Eye (tissue), 1 donor: ENCODE measurements at regions not wholly inside any gene's neighbourhood (a gene's known extent, or its start where the extent isn't known, plus 50 kb on each side); places are given as distances from the start of the nearest gene placed in this dataset.

Source experiments
- DNase-seq: peaks from one replicate; pipeline ENCODE4 v3.0.0-alpha.2; 2015

DNA sequence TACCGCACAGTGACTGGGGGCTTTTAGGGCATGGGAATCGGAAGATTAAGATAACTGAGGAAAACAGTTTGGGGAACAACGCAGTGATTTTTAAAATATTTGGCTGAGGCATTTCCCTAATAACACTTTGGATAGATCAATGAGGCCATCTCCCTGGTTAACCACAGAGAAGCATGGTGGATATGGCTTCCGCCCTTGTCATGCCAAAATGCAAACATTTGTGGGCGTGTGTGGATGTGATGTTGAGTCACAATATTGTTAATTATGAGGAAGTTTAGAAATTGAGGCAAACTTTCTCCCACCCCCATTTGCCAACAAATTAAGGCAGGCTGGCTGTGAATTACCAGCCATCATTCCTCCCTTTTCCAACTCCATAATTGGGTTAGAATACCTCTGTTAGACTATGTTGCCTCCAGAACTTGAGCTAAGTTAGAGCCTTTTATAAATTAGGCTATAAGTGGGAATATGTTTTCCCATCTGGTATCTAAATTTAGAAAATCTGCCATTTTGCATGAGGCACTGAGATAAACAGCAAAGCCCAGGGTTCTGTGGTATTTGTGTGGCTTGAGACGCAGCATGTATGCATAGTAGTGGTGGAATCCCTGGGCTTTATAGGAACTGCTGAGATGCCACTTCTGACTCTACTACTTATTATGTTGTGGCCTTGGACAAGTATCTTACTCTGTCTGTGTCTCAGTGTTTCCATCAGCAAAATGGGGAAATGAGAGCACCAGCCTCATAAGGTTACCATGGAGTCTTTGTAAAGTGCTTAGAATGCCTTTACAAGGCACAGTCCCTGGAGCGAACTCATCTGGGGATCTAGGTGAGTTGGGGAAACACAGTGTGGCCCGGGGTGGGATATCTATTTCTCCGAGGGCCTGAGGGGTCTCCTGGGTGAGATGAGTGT lies 154.6 kb downstream of the C1orf94 start:
- DNase-seq: no peak

DNA sequence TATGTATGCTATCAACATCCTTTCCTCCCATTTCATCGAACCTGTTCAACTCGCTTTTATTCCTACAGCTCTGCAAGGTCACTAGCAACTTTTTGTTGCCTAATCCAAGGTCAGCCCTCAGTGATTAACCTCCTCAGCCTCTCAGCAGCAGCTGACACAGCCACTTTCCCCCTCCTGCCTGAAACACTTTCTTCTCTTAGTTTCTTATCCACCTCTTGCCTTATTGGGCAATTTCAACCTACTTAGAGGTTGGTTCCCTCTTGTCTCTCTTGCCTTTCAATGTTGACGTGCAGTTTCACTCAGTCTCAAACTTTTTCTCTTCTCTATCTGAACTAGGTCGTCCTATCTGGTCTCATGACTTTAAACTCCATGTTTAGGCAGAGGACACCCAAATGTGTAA lies 156.3 kb downstream of the C1orf94 start:
- DNase-seq: no peak

DNA sequence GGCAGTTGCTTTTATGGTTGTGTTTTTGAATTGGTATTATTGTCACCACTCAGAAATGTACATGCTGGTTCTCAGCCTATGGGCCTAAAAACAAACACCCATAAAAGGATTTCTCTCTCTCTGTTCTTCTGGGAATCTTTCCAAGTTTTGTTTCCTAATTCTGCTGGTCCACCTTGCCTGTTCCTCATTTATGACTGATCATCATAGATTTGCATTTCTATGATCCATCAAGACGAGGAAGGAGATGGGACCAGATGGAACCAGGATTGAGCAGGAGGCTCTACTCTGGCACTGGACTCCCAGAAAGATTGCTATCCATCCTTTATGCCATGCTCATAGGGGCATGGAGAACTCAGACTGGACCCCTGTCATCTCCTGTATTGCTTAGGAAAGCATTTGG lies 162.2 kb downstream of the C1orf94 start:
- no peak for DNase-seq

DNA sequence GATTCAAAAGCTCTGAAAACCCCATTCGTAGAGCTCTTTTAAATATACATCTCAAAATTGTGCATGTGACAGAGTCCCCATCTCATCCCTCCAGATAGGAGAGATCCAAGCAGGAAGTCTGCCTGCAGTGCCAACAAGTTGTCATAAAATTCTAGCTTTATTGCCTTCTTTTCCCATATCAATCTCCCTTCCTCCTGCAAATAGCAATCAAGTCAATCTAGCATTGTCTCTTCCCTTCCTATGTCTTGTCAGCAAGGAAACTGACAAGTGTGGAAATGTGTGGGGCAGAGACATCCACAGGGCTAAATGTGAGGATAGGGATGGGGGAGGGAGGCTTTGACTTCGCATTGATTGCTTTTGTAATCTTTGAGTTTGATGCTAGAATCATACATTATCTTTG lies 165.2 kb downstream of the C1orf94 start:
- DNase-seq: no peak

DNA sequence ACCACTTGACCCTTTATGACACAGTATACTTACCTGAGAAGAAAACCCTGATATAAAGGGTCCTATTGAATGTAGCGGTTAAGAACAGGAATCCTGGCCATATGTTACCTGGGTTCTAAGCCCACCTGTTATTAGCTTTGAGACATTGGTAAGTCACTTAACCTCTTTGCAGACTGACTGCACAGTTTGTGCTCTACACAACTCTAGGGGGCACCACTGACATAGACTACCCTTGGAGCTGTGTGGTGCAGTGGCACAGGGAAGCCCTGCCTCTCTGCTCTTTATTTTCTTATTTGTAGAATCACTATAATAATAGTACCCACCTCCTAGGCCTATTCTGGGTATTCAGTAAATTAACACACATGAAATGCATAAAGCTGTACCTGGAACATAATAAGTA lies 165.6 kb downstream of the C1orf94 start:
- no peak for DNase-seq

DNA sequence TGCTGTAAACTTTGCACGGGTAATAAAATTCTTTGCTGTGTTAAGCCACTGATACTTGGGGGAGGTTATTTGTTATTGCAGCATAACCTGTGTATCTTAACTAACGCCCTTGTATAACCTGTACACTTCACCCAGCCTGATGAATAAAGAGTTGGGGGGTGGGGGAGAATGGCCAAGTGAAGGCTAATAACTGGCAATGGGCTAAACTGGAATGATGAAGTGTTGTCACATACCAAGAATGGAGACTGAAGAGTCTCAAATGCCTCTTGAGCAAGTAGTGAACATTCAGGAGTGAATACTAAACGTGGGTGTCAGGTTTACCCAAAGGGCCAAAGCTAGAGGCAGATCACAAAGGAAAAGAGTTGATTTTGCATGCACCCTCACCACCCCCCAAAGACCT lies 169.4 kb downstream of the C1orf94 start:
- DNase-seq: no peak

DNA sequence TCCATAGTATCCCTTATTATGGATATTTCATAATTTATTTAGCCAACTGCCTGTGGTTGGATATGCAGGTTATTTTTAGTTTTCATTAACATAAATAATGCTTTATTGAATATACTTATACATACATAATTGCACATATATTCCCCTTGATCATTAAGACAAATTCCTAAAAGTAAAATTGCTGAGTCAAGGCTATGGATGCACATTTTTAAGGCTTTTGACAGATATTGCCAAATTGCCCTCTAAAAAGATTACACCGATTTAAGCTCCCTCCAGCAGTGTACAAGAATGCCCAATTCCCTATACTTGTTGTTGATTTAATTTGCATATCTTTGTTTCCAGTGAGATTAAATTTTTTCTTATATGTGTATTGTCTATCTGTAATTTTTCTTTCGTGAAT lies 176.7 kb downstream of the C1orf94 start:
- DNase-seq: no peak

DNA sequence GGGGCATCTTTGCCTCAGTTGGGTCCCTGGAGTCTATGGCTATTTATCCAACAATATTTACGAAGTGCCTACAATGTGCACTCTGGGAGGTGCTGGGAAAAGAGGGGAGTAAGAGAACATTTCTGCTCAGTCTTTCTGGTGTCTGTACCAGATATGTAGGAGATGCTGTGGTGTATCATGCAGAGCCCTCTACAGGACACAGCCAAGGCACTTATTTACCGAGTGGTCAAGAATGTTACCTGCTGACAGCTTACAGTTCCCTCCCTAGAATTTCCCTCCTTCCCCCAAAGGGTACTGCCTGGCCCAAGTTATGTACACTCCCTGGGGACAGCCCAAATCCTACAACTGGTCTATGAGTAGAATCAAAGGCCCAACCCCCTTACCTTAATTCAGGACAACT lies 177.7 kb downstream of the C1orf94 start:
- no peak for DNase-seq

DNA sequence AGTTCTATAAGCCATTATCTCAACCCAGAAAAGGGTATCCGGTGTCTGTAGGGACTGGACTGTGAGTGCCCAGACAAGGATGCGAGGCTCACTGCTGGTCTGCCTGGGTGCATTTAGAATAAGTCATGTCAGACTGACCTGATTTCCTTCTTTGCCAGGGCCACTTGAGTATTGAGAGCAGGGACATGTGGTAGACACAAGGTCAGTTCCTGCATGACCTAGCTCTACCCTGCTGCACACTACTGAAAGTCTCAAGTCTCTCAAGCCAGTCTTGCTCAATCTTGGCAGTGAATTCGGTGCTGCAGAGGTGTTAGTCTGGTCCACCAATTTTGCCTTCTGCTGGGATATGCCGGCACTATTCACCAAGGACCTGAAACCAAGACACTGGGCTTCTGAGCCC lies 180.1 kb downstream of the C1orf94 start:
- DNase-seq: no peak

DNA sequence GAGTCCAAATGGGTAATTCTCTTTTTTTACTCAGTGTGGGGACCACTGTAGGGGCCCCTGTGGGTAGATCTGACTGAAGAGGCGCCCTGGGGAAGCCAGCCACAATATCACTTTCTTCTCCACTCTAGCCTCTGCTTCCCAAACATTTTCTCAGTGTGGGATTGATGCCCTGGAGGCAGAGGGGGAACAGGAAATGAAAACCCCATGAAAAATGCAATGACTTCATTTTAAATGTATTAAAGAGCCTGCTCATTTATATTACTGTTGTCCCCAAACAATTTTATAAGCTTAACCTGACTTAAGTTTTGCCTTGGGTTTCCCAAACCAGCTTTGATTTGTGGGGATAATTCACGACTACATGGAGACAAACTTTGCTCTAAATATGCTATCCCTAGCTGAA lies 181.9 kb downstream of the C1orf94 start:
- no peak for DNase-seq

DNA sequence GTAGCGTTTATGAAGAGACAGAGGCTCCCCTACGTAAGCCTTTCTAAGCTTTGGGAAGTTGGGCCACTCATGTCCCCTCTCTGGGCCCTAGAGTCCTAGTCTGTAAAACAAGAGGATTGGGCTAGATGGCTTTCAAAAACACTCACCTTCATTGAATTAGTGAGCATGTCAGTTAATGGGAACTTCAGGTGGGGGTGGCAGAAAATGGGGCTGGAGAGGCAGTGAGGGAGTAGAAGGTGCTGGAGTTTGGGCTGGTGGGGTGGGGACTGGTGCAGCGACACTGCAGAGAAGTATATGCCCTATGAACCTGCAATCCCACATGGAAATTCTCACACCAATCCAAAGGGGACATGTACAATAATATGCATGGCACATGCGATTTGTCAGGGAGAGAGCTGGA lies 182.7 kb downstream of the C1orf94 start:
- DNase-seq: no peak

DNA sequence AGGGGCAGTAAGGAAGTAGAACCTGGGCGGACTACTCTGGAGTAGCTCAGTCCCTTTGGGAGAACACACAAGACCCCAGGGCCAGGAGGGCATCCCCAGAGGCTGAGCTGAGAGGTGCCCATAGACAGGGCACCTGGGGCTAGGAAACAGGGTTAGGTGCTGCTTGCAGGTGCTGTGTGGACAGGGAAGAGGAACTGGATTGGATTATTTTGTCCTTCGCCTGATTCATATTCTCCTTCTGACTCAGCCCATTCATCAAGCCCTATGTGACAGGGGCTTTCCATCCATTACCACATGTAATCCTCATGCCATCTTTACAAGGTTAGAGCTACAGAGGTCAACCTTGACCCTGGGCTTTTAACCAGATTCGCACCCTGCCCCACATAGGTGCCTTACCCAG lies 183.9 kb downstream of the C1orf94 start:
- no peak for DNase-seq

DNA sequence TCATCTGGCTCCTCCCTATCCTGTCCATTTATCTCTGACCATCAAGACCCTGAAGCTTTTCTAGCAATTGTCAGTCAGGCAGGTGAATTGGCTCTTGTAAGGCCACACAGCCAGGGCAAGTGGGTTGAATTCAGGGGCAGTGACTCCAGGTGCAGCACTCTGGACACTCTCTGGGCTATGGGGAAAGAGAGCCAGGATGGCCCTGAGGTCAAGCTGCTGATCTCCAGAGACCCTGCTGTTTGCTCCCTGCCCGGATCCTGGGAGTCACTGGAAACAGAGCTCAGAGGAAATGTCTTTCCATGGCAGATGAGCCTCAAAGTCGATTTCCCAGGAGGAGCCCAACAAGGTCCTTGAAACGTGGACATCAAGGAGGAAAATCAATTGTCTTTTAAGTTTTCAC lies 184.4 kb downstream of the C1orf94 start:
- no peak for DNase-seq

DNA sequence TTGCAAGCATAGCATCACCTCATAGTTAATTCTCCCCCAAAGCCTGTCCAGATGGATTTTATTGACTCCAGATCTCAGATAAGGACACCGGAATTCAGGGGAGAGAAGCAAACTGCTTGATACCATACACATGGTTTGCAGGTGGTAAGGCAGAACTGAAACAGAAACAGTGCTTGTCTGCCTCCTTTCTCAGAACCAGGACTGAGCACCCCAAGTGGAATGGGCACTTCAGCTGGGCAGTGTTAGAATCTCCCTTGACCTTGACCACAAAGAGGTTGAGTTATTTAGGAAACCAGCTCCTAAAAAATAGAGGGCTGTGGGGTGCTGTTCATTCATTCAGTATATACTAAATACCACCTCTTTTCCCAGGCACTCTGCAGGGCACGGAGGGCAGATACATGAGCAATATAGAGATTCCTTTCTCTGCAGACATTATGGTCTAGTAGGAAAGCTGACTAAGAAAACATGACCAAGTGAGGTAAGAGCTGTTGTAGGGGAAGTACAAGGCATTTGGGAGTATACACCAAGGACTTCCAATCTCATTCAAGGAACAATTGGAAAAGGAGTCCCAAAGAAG lies 185.2 kb downstream of the C1orf94 start:
- peak; percentile 21 for DNase-seq

DNA sequence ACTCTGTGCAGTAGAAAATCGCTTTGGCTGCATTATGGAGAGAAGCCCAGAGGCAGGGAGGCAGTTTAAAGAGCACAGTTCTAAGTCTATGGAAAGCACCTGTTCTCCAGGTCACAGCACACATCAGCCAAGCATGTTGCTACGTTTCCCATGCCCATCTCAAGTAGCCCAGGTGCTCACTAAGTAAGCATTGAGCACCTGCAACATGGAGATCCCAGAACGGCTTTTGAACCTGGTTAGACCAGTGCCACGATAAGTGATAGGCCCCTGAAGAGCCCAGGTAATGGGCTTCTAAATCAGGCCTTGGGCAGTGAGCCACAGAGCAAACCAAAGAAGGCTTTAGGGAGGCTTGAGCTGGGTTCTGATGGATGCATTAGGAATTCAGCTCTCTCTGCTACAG lies 186.2 kb downstream of the C1orf94 start:
- DNase-seq: no peak

DNA sequence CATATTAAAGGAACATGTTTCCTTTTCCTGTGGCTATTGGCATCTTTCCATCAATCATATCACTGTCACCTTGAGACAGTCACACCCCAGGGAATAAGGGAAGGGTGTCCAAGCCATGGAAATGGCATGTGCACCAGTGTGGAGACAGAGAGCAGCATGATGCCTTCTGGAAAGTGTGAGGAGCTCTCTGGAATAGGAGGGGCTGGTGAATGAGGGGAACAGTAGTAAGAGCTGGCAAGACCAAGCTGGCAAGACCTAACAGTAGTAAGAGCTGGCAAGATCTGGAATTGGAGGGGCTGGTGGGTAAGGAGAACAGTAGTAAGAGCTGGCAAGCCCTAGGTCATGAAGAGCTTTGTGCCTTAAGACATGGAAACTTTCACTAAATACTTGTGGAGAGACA lies 186.7 kb downstream of the C1orf94 start:
- DNase-seq: no peak

DNA sequence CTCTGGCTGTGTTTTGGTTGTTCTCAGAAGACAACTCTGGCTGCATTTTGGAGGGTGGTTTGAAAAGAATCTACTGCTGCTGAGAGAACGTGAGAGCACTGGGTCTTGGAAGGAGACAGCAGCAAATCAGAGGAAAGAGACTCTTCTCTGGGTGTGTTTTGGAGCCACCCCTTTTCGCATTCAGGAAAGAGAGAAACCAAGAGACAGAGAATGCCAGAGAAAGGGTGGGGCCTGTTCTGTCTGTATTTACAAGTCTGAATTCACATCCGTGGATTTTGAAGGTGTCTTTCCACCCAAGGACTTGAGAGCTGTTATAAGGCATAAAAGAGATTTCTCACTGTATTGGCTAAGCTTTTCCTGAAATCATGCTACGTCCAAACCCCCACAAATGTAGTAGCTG lies 187.2 kb downstream of the C1orf94 start:
- DNase-seq: no peak

DNA sequence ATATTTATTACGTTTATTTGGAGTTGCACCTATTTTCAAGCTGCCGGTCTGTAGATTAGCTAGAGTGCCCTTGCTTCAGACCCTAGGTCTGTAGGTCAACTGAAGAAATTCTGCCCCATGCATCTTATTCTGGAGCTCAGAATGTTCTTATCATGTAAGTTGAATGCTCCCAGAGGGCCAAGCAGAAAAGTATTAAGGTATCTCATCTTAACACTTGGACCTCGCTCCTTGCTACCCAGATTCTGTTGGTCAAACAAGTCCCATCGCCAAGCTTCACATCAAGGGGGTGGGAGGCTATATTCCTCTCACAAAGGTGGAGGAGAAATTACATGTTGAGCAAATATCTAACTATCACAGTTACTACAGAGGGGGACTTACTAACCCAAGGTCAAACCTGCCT lies 187.7 kb downstream of the C1orf94 start:
- no peak for DNase-seq

DNA sequence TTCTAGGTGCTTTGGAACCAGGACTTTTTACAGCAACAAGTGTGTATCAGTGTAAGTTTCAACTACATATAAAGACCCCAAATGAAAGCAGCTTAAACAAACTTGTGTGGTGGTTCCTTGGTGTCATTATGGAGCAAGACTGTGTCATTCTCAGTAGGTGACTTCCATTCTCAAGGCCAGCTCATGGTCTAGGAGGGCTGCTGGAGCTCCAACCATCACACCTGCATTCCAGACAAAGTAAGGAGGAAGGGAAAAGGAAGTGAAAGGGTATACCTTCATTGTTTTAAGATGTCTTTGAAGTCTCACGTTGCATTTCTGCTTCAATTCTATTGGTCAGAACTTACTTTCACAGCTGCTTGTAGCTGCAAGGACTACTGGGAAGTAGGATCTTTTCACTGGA lies 188.6 kb downstream of the C1orf94 start:
- DNase-seq: no peak

DNA sequence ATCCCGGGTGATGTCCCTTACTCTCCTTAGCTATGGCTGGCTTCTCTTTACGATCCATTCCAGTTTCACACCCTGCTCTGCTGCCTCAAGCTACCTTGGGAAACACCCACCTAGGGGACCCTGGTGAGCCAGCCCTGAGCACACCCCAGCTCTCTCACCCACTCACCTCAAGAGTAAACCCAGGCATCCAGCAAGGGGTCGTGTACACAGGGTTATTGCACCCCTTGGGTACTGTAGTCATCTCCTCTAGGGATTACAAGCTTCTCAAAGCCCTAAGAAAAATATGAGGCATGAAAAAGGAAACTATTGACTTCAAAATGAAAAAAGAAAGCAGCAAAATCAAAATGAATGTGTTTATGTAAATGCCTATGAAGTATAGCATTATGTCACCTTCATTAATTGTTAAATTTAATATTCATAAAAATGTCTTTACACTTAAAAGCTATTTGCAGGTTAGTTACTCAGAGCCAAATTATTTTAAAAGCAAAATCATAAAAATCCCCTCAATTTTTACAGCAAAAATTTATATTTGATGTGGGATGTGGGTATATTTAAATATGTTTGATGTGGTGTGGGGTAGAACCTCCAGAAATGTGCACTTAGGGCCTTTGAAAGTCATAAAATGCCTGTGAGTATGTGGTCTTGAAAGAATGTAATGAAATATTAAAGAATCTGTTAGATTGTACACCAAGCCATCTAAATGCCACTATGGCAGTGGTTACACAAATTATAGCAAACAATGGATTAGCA lies 190.3 kb downstream of the C1orf94 start:
- no peak for DNase-seq

DNA sequence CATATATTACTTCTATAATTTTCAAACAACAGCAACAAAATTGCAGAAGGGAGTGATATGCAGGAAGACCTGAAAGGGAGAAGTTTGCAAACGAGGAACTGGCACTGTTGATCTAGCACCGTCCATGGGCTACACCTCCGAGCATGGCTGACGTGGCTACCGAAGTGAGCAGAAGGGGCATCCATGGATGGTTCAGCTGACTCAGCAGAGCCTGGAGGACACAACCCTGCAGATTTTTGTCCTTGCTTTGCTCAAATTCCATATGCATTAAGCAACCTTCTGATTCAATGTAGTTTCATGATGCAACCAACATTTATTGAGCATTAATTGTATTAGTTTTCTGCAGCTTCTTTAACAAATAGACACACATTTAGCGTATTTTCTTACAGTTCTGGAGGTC lies 191.2 kb downstream of the C1orf94 start:
- DNase-seq: no peak

DNA sequence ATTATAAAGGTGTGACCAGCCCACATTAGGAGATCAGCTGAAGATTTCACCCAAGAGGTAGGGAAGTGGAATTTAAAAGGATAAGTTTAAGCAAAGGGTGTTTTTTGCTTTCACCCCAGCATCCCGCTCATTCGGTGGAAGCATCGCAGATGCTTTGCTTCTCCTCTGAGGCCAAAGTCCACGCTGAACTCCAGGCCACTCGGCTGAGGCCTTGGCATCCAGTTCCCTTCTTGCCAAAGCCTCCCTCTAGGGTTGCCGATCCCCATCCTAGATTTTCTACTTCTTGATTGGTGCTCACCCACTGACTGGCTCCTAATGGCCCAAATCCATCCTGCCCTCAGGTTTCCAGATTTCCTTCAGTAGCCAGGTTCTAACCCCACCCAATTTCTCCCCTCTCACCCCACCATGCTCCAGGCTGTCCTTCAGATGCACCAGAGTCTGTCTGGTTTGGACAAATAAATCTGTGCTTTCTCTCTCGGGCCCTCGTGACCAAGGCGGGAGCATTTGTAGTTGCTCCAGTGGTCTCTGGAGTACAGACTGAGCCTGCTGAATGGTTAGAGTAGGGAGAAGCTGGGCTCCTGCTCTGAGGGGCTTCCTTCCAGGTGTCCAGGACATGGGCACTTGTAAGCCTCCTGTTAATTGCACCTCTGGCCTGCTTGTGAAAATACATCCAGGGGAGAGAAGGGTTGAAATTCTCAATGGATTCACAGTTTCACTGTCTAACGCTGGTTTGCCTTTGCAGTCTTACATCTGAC lies 193.2 kb downstream of the C1orf94 start:
- no peak for DNase-seq

DNA sequence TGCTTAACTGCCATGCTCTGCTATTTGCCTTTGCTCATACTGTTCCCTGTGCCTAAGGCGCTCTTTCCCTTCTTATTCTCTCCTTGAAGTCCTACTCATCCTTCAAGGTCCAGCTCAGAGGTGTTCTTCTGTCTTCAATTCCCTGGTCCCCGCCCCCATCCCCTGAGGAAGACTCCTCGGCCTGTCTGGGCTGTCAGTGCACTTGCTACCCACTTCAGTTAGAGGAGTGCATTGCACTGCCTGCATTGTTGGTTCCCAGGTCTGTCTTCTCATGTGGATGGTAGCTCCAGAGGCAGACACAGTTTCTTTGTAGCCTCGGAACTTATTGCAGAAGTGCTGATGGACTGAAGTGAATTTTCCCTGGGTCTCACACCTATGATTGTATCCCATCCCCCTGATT lies 194.0 kb downstream of the C1orf94 start:
- no peak for DNase-seq
